Keratinocyte (primary cell): ENCODE measurements at regions not wholly inside any gene's neighbourhood (a gene's known extent, or its start where the extent isn't known, plus 50 kb on each side); places are given as distances from the start of the nearest gene placed in this dataset.

Source experiments
- DNase-seq: peaks from one replicate; pipeline ENCODE4 v3.0.0-alpha.2; 2011; ENCODE audit warnings: low read depth, missing footprints, low spot score
- FAIRE-seq: peaks from 2 replicates; lab custom pipeline; 2011; peaks lifted over from hg19 to GRCh38; lab: Jason Lieb, UNC
- H2AFZ ChIP-seq: 2 replicates; pipeline ENCODE4 v1.6.0; 2012; ENCODE audit warnings: low read length, control low read depth, inconsistent platforms; ENCODE audit not compliant: control insufficient read depth
- H3K27ac ChIP-seq: 2 replicates; pipeline ENCODE4 v1.5.1; 2011; ENCODE audit warnings: low read length; ENCODE audit not compliant: control insufficient read depth, insufficient read depth
- H3K27me3 ChIP-seq: 3 replicates; pipeline ENCODE4 v1.6.0; 2011; ENCODE audit warnings: low read length; ENCODE audit not compliant: control insufficient read depth, insufficient read depth; ENCODE audit errors: extremely low read depth
- H3K36me3 ChIP-seq, 2 experiments: 2 replicates in 1 of 2; 3 replicates in 1 of 2; pipeline ENCODE4 v1.5.1; 2011; ENCODE audit warnings: low read length in 2 of 2, mild to moderate bottlenecking in 1 of 2; ENCODE audit not compliant: control insufficient read depth in 2 of 2, insufficient read depth in 2 of 2; ENCODE audit errors: extremely low read depth in 1 of 2
- H3K4me1 ChIP-seq: 3 replicates; pipeline ENCODE4 v1.5.1; 2011; ENCODE audit warnings: low read length; ENCODE audit not compliant: control insufficient read depth, insufficient read depth; ENCODE audit errors: extremely low read depth
- H3K4me2 ChIP-seq: 3 replicates; pipeline ENCODE4 v1.6.0; 2011; ENCODE audit warnings: low read depth, low read length; ENCODE audit not compliant: control insufficient read depth, insufficient read depth; ENCODE audit errors: extremely low read depth
- H3K4me3 ChIP-seq, 3 experiments: fragments of 200-600 bp in 1 of 3; sonication (generic) in 1 of 3; 2 replicates in 2 of 3; 3 replicates in 1 of 3; pipeline ENCODE4 v1.5.1; 2011 to 2016; ENCODE audit warnings: low read length in 3 of 3, mild to moderate bottlenecking in 3 of 3, control low read depth in 2 of 3, inconsistent platforms in 1 of 3, low read depth in 1 of 3, mixed read lengths in 1 of 3, mixed run types in 1 of 3, moderate library complexity in 1 of 3; ENCODE audit not compliant: control insufficient read depth in 2 of 3, insufficient read depth in 2 of 3; ENCODE audit errors: extremely low read depth in 1 of 3
- H3K79me2 ChIP-seq: 2 replicates; pipeline ENCODE4 v1.6.0; 2012; ENCODE audit warnings: low read length; ENCODE audit not compliant: control insufficient read depth, insufficient read depth
- H3K9ac ChIP-seq: 3 replicates; pipeline ENCODE4 v1.6.0; 2011; ENCODE audit warnings: low read length; ENCODE audit not compliant: control insufficient read depth, insufficient read depth; ENCODE audit errors: extremely low read depth
- H3K9me1 ChIP-seq: 3 replicates; pipeline ENCODE4 v1.6.0; 2011; ENCODE audit warnings: low read length; ENCODE audit not compliant: control insufficient read depth, insufficient read depth; ENCODE audit errors: extremely low read depth
- H3K9me3 ChIP-seq: 2 replicates; pipeline ENCODE4 v1.5.1; 2012; ENCODE audit warnings: low read depth, low read length; ENCODE audit not compliant: control insufficient read depth
- H4K20me1 ChIP-seq: 3 replicates; pipeline ENCODE4 v1.6.0; 2011; ENCODE audit warnings: low read length; ENCODE audit not compliant: control insufficient read depth, insufficient read depth; ENCODE audit errors: extremely low read depth
- EZH2 ChIP-seq: IDR thresholded peaks from one replicate; pipeline ENCODE4 v1.6.1; 2012; ENCODE audit warnings: inconsistent platforms, mild to moderate bottlenecking, low read length, moderate library complexity
- dilution Hi-C: fragments of 300-500 bp; cut with MboI; formaldehyde crosslinking; loops from one replicate; pipeline ENCODE4 v1.7.0; 2020; ENCODE audit warnings: low sequenced_read_pairs; ENCODE audit not compliant: extremely low pct_ligation_motif_present
- TF ChIP-seq, protein P1 (sequence below), 3 experiments: IDR thresholded peaks in 1 of 3; conservative IDR thresholded peaks in 1 of 3; optimal IDR thresholded peaks in 1 of 3; 2 replicates in 2 of 3; 3 replicates in 1 of 3; pipeline versions ENCODE3 to v1.5.1; 2011; ENCODE audit warnings: low read length in 3 of 3, mild to moderate bottlenecking in 3 of 3, moderate library complexity in 2 of 3, control low read depth in 1 of 3, inconsistent platforms in 1 of 3; ENCODE audit not compliant: insufficient read depth in 2 of 3; ENCODE audit errors: extremely low read depth in 1 of 3

DNA sequence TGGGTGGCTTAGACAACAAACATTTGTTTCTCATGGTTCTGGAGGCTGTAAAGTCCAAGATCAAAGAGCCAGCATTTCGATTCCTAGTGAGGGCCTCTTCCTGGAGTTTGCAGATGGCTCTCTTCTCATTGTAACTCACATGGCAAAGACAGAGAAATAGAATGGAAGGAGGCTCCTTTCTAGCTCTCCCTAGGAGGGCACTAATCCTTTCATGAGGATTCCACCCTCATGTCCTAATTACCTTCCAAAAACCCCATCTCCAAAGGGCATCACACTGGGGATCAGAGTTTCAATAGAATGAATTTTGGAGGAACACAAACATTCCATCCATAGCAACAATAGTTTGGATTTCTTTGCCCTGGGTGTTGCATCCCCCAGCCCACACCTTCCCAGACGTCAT lies 247.3 kb downstream of the TTLL7 start:
- no peaks in the 10 kb centered on the region for H3K27me3 ChIP-seq
- H4K20me1 ChIP-seq = no peaks in the 10 kb centered on the region
- H3K4me1 ChIP-seq = no peaks in the 10 kb centered on the region
- FAIRE-seq (no peak), DNase-seq (no peak)
- H3K9ac ChIP-seq = no peak overlapping the region
- no peak for TF ChIP-seq EZH2
- TF ChIP-seq, protein P1, sequence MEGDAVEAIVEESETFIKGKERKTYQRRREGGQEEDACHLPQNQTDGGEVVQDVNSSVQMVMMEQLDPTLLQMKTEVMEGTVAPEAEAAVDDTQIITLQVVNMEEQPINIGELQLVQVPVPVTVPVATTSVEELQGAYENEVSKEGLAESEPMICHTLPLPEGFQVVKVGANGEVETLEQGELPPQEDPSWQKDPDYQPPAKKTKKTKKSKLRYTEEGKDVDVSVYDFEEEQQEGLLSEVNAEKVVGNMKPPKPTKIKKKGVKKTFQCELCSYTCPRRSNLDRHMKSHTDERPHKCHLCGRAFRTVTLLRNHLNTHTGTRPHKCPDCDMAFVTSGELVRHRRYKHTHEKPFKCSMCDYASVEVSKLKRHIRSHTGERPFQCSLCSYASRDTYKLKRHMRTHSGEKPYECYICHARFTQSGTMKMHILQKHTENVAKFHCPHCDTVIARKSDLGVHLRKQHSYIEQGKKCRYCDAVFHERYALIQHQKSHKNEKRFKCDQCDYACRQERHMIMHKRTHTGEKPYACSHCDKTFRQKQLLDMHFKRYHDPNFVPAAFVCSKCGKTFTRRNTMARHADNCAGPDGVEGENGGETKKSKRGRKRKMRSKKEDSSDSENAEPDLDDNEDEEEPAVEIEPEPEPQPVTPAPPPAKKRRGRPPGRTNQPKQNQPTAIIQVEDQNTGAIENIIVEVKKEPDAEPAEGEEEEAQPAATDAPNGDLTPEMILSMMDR (optimal IDR thresholded peaks at IDR 0.05 in 1 of 3, IDR thresholded peaks at IDR 0.05 in 1 of 3, conservative IDR thresholded peaks at IDR 0.05 in 1 of 3; ENCODE audit: extremely low read depth in 1 of 3, insufficient read depth in 2 of 3, low read length in 3 of 3) = no peak
- no peaks in the 10 kb centered on the region for H3K36me3 ChIP-seq
- no peaks in the 10 kb centered on the region for H3K9me3 ChIP-seq
- no peaks in the 10 kb centered on the region for H3K9me1 ChIP-seq
- H2AFZ ChIP-seq = no peak overlapping the region
- no peak overlapping the region for H3K27ac ChIP-seq
- H3K4me3 ChIP-seq = no peak overlapping the region
- dilution Hi-C loops = no loop called here
- no peak overlapping the region for H3K4me2 ChIP-seq
- H3K79me2 ChIP-seq = no peaks in the 10 kb centered on the region

DNA sequence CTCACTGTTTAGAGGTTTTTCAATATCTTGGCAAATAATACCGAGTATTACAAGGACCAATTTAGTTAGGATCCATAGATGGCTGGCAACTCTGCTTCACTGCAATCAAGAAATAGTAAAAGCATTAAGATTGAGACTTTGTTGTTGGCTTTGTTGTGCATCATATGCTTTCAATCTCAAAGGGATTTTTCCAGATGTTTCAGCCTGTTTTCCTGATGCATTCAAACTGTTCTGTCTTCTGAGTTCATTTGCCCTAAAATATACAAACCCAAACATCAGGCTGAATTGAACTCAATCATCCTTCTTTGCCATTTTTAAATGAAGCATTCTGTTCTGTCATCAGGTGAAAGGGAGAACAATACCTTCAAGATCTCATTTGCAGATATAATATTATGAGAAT lies 248.7 kb downstream of the TTLL7 start:
- Histone ChIP-seq H3K4me2 (no peak overlapping the region), H3K27ac (no peak overlapping the region), H3K9ac (no peak overlapping the region), H3K9me3 (no peaks in the 10 kb centered on the region), H3K4me3 (no peak overlapping the region), H3K36me3 (no peaks in the 10 kb centered on the region), H3K27me3 (no peaks in the 10 kb centered on the region), H3K79me2 (no peaks in the 10 kb centered on the region), H2AFZ (no peak overlapping the region), H4K20me1 (no peaks in the 10 kb centered on the region), H3K9me1 (no peaks in the 10 kb centered on the region), H3K4me1 (no peaks in the 10 kb centered on the region)
- dilution Hi-C loops = no loop called here
- FAIRE-seq (no peak), DNase-seq (no peak)
- TF ChIP-seq EZH2 = no peak
- TF ChIP-seq, protein P1 (optimal IDR thresholded peaks at IDR 0.05 in 1 of 3, IDR thresholded peaks at IDR 0.05 in 1 of 3, conservative IDR thresholded peaks at IDR 0.05 in 1 of 3; ENCODE audit: extremely low read depth in 1 of 3, insufficient read depth in 2 of 3, low read length in 3 of 3) = no peak
